ENCODE measurements at regions not wholly inside any gene's neighbourhood (a gene's known extent, or its start where the extent isn't known, plus 50 kb on each side); places are given as distances from the start of the nearest gene placed in this dataset.
"Not testable (repeated sequence)": the region's sequence is repeated elsewhere in the genome, so short reads cannot be mapped to it uniquely, and the experiment has no call there.

GRCh38 chr17:22226932-22227331, 534.6 kb downstream of the KCNJ18 start:
- TF ChIP-seq POLR2A (IDR thresholded peaks at IDR 0.05; ENCODE audit: low read length); GATA1 (IDR thresholded peaks at IDR 0.05; ENCODE audit: low read depth, low read length): not testable (repeated sequence)
